AG04450 (cell line): ENCODE measurements at regions not wholly inside any gene's neighbourhood (a gene's known extent, or its start where the extent isn't known, plus 50 kb on each side); places are given as distances from the start of the nearest gene placed in this dataset.

Experiments
- CTCF ChIA-PET: fragments of 300-600, 350-600 bp; formaldehyde crosslinking; extraction: SDS; loops from one replicate; lab custom pipeline; 2022; ENCODE audit warnings: antibody characterized with exemption, inconsistent platforms; lab: Charles Lee
- POLR2A ChIA-PET: fragments of 350-600 bp; formaldehyde crosslinking; extraction: SDS; loops from one replicate; lab custom pipeline; 2021; ENCODE audit warnings: antibody characterized with exemption, inconsistent platforms; lab: Yijun Ruan, JAX
- DNase-seq: peaks from one replicate; pipeline ENCODE4 v3.0.0-alpha.2; 2011; ENCODE audit warnings: low read depth, low spot score
- H3K27ac ChIP-seq: one replicate; pipeline ENCODE4 v1.5.1; 2012; ENCODE audit warnings: low read depth, low read length, control low read depth
- H3K27me3 ChIP-seq: one replicate; pipeline ENCODE4 v1.6.0; 2012; ENCODE audit warnings: low read length; ENCODE audit not compliant: control insufficient read depth, insufficient read depth
- H3K4me3 ChIP-seq: 2 replicates; pipeline ENCODE4 v1.5.1; 2011; ENCODE audit warnings: mild to moderate bottlenecking, low read depth, low read length, control low read depth
- H3K9me3 ChIP-seq: 2 replicates; pipeline ENCODE4 v1.5.1; 2012; ENCODE audit warnings: low read length; ENCODE audit not compliant: control insufficient read depth, insufficient read depth
- TF ChIP-seq, protein P1 (sequence below): IDR thresholded peaks from 2 replicates; pipeline ENCODE4 v1.5.1; 2011; ENCODE audit warnings: low read depth, low read length, control low read depth, inconsistent platforms

- Histone ChIP-seq H3K27me3 (no peaks in the 10 kb centered on the region), H3K9me3 (no peaks in the 10 kb centered on the region), H3K27ac (no peak overlapping the region), H3K4me3 (no peak overlapping the region)
- TF ChIP-seq, protein P1, sequence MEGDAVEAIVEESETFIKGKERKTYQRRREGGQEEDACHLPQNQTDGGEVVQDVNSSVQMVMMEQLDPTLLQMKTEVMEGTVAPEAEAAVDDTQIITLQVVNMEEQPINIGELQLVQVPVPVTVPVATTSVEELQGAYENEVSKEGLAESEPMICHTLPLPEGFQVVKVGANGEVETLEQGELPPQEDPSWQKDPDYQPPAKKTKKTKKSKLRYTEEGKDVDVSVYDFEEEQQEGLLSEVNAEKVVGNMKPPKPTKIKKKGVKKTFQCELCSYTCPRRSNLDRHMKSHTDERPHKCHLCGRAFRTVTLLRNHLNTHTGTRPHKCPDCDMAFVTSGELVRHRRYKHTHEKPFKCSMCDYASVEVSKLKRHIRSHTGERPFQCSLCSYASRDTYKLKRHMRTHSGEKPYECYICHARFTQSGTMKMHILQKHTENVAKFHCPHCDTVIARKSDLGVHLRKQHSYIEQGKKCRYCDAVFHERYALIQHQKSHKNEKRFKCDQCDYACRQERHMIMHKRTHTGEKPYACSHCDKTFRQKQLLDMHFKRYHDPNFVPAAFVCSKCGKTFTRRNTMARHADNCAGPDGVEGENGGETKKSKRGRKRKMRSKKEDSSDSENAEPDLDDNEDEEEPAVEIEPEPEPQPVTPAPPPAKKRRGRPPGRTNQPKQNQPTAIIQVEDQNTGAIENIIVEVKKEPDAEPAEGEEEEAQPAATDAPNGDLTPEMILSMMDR, result no peak
- POLR2A ChIA-PET, result no interaction called here
- DNase-seq, result no peak
- CTCF ChIA-PET, result no interaction called here
Measured at GRCh38 chr4:157908691-157909090, 264.1 kb downstream of the GASK1B start.

GRCh38 chr4:157908031-157908430 lies 264.8 kb downstream of the GASK1B start:
- POLR2A ChIA-PET, result no interaction called here
- CTCF ChIA-PET, result no interaction called here

GRCh38 chr4:157907226-157907946 lies 265.4 kb downstream of the GASK1B start:
- CTCF ChIA-PET, result no interaction called here
- no peaks in the 10 kb centered on the region for H3K9me3 ChIP-seq
- no peaks in the 10 kb centered on the region for H3K27me3 ChIP-seq
- POLR2A ChIA-PET, result no interaction called here
- no peak for DNase-seq
- TF ChIP-seq, protein P1, result no peak
- H3K27ac ChIP-seq, result no peak overlapping the region
- H3K4me3 ChIP-seq, result no peak overlapping the region

More at GRCh38 chr4:157908031-157908430, 264.8 kb downstream of the GASK1B start:
- H3K27me3 ChIP-seq, result no peaks in the 10 kb centered on the region
- no peaks in the 10 kb centered on the region for H3K9me3 ChIP-seq
- no peak overlapping the region for H3K27ac ChIP-seq
- H3K4me3 ChIP-seq, result no peak overlapping the region
- no peak for DNase-seq
- TF ChIP-seq, protein P1, result no peak

- H3K27me3 ChIP-seq, result no peaks in the 10 kb centered on the region
- H3K4me3 ChIP-seq, result no peak overlapping the region
- H3K27ac ChIP-seq, result no peak overlapping the region
- no peaks in the 10 kb centered on the region for H3K9me3 ChIP-seq
- TF ChIP-seq, protein P1, result no peak
- DNase-seq, result no peak
- ChIA-PET POLR2A (no interaction called here), CTCF (no interaction called here)
Measured at GRCh38 chr4:157898836-157899605, 273.8 kb downstream of the GASK1B start.

- DNase-seq, result no peak
- TF ChIP-seq, protein P1, result no peak
- H3K27ac ChIP-seq, result no peak overlapping the region
- H3K4me3 ChIP-seq, result no peak overlapping the region
- ChIA-PET CTCF (no interaction called here), POLR2A (no interaction called here)
- no peaks in the 10 kb centered on the region for H3K27me3 ChIP-seq
- no peaks in the 10 kb centered on the region for H3K9me3 ChIP-seq
Measured at GRCh38 chr4:157897855-157898370, 274.9 kb downstream of the GASK1B start.
